Body of pancreas (tissue), 4 donors: ENCODE measurements at regions not wholly inside any gene's neighbourhood (a gene's known extent, or its start where the extent isn't known, plus 50 kb on each side); places are given as distances from the start of the nearest gene placed in this dataset.

Experiments
- ATAC-seq: fragments of 150-250 bp; one replicate; pipeline ENCODE4 v1.9.1; 2016
- DNase-seq, 4 donors: peaks; one replicate each; pipeline ENCODE4 v3.0.0-alpha.2; 2019
- H3K27ac ChIP-seq, 4 donors: fragments of 200-600 bp; sonication (generic); 1 replicate in 3 of 4; 2 replicates in 1 of 4; pipeline versions ENCODE4 v1.5.1 to v1.6.1; 2016 to 2019; ENCODE audit warnings: mild to moderate bottlenecking in 1 of 4, mixed read lengths in 1 of 4, moderate library complexity in 1 of 4
- H3K27me3 ChIP-seq, 2 donors: fragments of 200-600 bp; sonication (generic); one replicate each; pipeline ENCODE4 v1.6.0; 2016; ENCODE audit warnings: mild to moderate bottlenecking in 1 of 2
- H3K36me3 ChIP-seq, 2 donors: fragments of 200-600 bp; sonication (generic); replicated peaks in 1 of 2; 2 replicates each; pipeline ENCODE4 v1.5.1; 2016; ENCODE audit warnings: low read depth in 2 of 2; ENCODE audit not compliant: insufficient read depth in 1 of 2
- H3K4me1 ChIP-seq: fragments of 200-600 bp; sonication (generic); one replicate; pipeline ENCODE4 v1.6.0; 2016
- H3K4me3 ChIP-seq, 2 donors: fragments of 200-600 bp; sonication (generic); 1 replicate in 1 of 2; 2 replicates in 1 of 2; pipeline ENCODE4 v1.5.1; 2016 to 2019
- H3K9me3 ChIP-seq, 3 donors: fragments of 200-600 bp; sonication (generic); 1 replicate in 2 of 3; 2 replicates in 1 of 3; pipeline ENCODE4 v1.5.1; 2016
- CTCF ChIP-seq, 7 experiments: fragments of 450-650 bp in 4 of 7; fragments of 200-600 bp in 3 of 7; sonication (generic) in 3 of 7; IDR thresholded peaks; one replicate each; pipeline ENCODE4 v1.5.1; 2016 to 2019; ENCODE audit warnings: antibody characterized with exemption in 7 of 7
- POLR2A ChIP-seq, 3 donors: fragments of 450-650 bp; IDR thresholded peaks; one replicate each; pipeline ENCODE4 v1.6.1; 2016; ENCODE audit warnings: antibody characterized with exemption in 3 of 3, mild to moderate bottlenecking in 2 of 3
- WGBS, 2 donors: methylation state at CpG; one replicate each; pipeline ENCODE4 v1.1.5; 2017; 5-methylcytosine and 5-hydroxymethylcytosine counted together
- intact Hi-C: fragments of 100-400 bp; cut with DNase I; formaldehyde crosslinking; loops from one replicate; pipeline ENCODE4 v1.15.1; 2023

- TF ChIP-seq CTCF (IDR thresholded peaks at IDR 0.05) (no peak), POLR2A (IDR thresholded peaks at IDR 0.05) (no peak)
- 51 to 64% methylated on average over 4 of the region's 4 CpGs for WGBS, 2 donors
- intact Hi-C loops: no loop called here
- Histone ChIP-seq H3K9me3 (no peaks in the 10 kb centered on the region), H3K27ac (no peak overlapping the region), H3K4me3 (no peak overlapping the region), H3K27me3 (no peaks in the 10 kb centered on the region), H3K36me3 (no peaks in the 10 kb centered on the region), H3K4me1 (no peaks in the 10 kb centered on the region)
- DNase-seq (no peak), ATAC-seq (no peak)
These were observed 340.0 kb downstream of the FBXO15 start for GRCh38 chr18:73807551-73808192.

GRCh38 chr18:73805991-73806390, 341.6 kb downstream of the FBXO15 start:
- Histone ChIP-seq H3K4me3 (no peak overlapping the region), H3K27ac (no peak overlapping the region), H3K27me3 (no peaks in the 10 kb centered on the region), H3K36me3 (no peaks in the 10 kb centered on the region), H3K9me3 (no peaks in the 10 kb centered on the region), H3K4me1 (no peaks in the 10 kb centered on the region)
- intact Hi-C loops: no loop called here
- ATAC-seq (no peak), DNase-seq (no peak)
- TF ChIP-seq POLR2A (IDR thresholded peaks at IDR 0.05) (no peak), CTCF (IDR thresholded peaks at IDR 0.05) (no peak)
- WGBS, 2 donors: 50 to 53% methylated on average over 3 of the region's 3 CpGs

GRCh38 chr18:73797419-73797818, 350.2 kb downstream of the FBXO15 start:
- no peaks in the 10 kb centered on the region for H3K9me3 ChIP-seq
- H3K27ac ChIP-seq: no peak overlapping the region
- H3K27me3 ChIP-seq: no peaks in the 10 kb centered on the region
- DNase-seq (no peak), ATAC-seq (no peak)
- H3K36me3 ChIP-seq: no peaks in the 10 kb centered on the region
- no peak for TF ChIP-seq POLR2A (IDR thresholded peaks at IDR 0.05)
- no peak for TF ChIP-seq CTCF (IDR thresholded peaks at IDR 0.05)
- no peaks in the 10 kb centered on the region for H3K4me1 ChIP-seq
- 65 to 71% methylated on average over 3 of the region's 3 CpGs for WGBS, 2 donors
- no peak overlapping the region for H3K4me3 ChIP-seq
- intact Hi-C loops: no loop called here

- Histone ChIP-seq H3K9me3 (no peaks in the 10 kb centered on the region), H3K36me3 (no peaks in the 10 kb centered on the region), H3K27ac (no peak overlapping the region), H3K27me3 (no peaks in the 10 kb centered on the region), H3K4me1 (no peaks in the 10 kb centered on the region), H3K4me3 (no peak overlapping the region)
- no peak for TF ChIP-seq CTCF (IDR thresholded peaks at IDR 0.05)
- no peak for TF ChIP-seq POLR2A (IDR thresholded peaks at IDR 0.05)
- ATAC-seq: no peak
- 21 to 22% methylated on average over 3 of the region's 3 CpGs for WGBS, 2 donors
- intact Hi-C loops: no loop called here
- DNase-seq: no peak
These were observed 354.2 kb downstream of the FBXO15 start for GRCh38 chr18:73793386-73793785.

- 50 to 60% methylated on average over 4 of the region's 4 CpGs for WGBS, 2 donors
- DNase-seq: no peak
- H3K27me3 ChIP-seq: no peaks in the 10 kb centered on the region
- intact Hi-C loops: no loop called here
- no peaks in the 10 kb centered on the region for H3K9me3 ChIP-seq
- no peak for ATAC-seq
- H3K36me3 ChIP-seq: no peaks in the 10 kb centered on the region
- TF ChIP-seq CTCF (IDR thresholded peaks at IDR 0.05) (no peak), POLR2A (IDR thresholded peaks at IDR 0.05) (no peak)
- no peaks in the 10 kb centered on the region for H3K4me1 ChIP-seq
- no peak overlapping the region for H3K4me3 ChIP-seq
- no peak overlapping the region for H3K27ac ChIP-seq
These were observed 356.6 kb downstream of the FBXO15 start for GRCh38 chr18:73791081-73791480.
